Endodermal cell (in vitro differentiated cells): ENCODE measurements at regions not wholly inside any gene's neighbourhood (a gene's known extent, or its start where the extent isn't known, plus 50 kb on each side); places are given as distances from the start of the nearest gene placed in this dataset.

Source experiments
- DNase-seq: peaks from one replicate; pipeline ENCODE4 v3.0.0-alpha.2; 2017
- H3K27ac ChIP-seq: 2 replicates; pipeline ENCODE4 v1.5.1; 2013; ENCODE audit warnings: mild to moderate bottlenecking, low read depth, low read length, moderate library complexity
- H3K27me3 ChIP-seq: 2 replicates; pipeline ENCODE4 v1.6.1; 2013; ENCODE audit warnings: mild to moderate bottlenecking, low read length, moderate library complexity; ENCODE audit not compliant: insufficient read depth, control insufficient read depth, poor library complexity, severe bottlenecking
- H3K36me3 ChIP-seq: 2 replicates; pipeline ENCODE4 v1.7.0; 2013; ENCODE audit warnings: mild to moderate bottlenecking, low read length, moderate library complexity; ENCODE audit not compliant: control insufficient read depth, insufficient read depth
- H3K4me1 ChIP-seq: one replicate; pipeline ENCODE4 v1.7.0; 2013; ENCODE audit warnings: low read length; ENCODE audit not compliant: control insufficient read depth, insufficient read depth
- H3K4me3 ChIP-seq: 2 replicates; pipeline ENCODE4 v1.5.1; 2013; ENCODE audit warnings: mild to moderate bottlenecking, low read length, moderate library complexity
- H3K9ac ChIP-seq: 2 replicates; pipeline ENCODE4 v1.6.1; 2013; ENCODE audit warnings: mild to moderate bottlenecking, low read length, moderate library complexity; ENCODE audit not compliant: poor library complexity, severe bottlenecking; ENCODE audit errors: extremely low read depth
- H3K9me3 ChIP-seq: 2 replicates; pipeline ENCODE4 v1.6.1; 2013; ENCODE audit warnings: mild to moderate bottlenecking, low read length, moderate library complexity; ENCODE audit not compliant: control insufficient read depth
- H3K27ac Mint-ChIP-seq: 2 replicates; pipeline ENCODE4 v1.8.0; 2020; ENCODE audit warnings: mixed read lengths
- H3K27me3 Mint-ChIP-seq: 2 replicates; pipeline ENCODE4 v1.8.0; 2021; ENCODE audit warnings: mild to moderate bottlenecking, mixed read lengths; ENCODE audit not compliant: insufficient read depth
- H3K36me3 Mint-ChIP-seq: 2 replicates; pipeline ENCODE4 v1.8.0; 2020; ENCODE audit warnings: low read depth, mixed read lengths
- H3K4me1 Mint-ChIP-seq: 2 replicates; pipeline ENCODE4 v1.8.0; 2020; ENCODE audit warnings: mixed read lengths
- H3K4me3 Mint-ChIP-seq: 2 replicates; pipeline ENCODE4 v1.8.0; 2020; ENCODE audit warnings: mild to moderate bottlenecking, moderate library complexity, mixed read lengths
- H3K9me3 Mint-ChIP-seq: 2 replicates; pipeline ENCODE4 v1.8.0; 2020; ENCODE audit warnings: mild to moderate bottlenecking, mixed read lengths
- WGBS, 2 experiments: methylation state at CpG; one replicate each; pipeline versions ENCODE4 v1.1.5 to v1.1.7; 2013; ENCODE audit warnings: missing lambda C conversion rate in 2 of 2, mixed read lengths in 1 of 2; ENCODE audit not compliant: insufficient coverage in 1 of 2, insufficient read length in 1 of 2; 5-methylcytosine and 5-hydroxymethylcytosine counted together
- TF ChIP-seq, protein P1 (sequence below): fragments of 200-600 bp; sonication (generic); conservative IDR thresholded peaks from 2 replicates; pipeline ENCODE4 v1.5.0; 2021; ENCODE audit warnings: antibody characterized with exemption, mild to moderate bottlenecking

DNA sequence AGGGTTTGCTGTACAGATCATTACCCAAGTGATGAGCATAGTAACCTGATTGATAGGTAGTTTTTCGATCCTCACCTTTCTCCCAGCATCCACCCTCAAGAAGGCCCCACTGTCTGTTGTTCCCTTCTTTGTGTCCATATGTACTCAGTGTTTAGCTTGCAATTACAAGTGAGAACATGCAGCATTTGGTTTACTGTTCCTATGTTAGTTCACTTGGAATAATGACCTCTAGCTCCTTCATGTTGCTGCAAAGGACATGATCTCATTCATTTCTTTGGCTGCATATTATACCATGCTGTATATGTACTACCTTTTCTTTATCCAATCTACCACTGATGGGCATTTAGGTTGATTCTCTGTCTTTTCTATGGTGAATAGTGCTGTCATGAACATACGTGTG, 181.6 kb upstream of the FOXG1 start:
- peaks cover 2% of the 10 kb centered on the region for H3K27me3 Mint-ChIP-seq

GRCh38 chr14:28589792-28590191, 176.8 kb upstream of the FOXG1 start:
- no peak overlapping the region for H3K4me3 ChIP-seq
- no peaks in the 10 kb centered on the region for H3K27me3 ChIP-seq
- Mint-ChIP-seq H3K9me3 (no peaks in the 10 kb centered on the region), H3K36me3 (no peaks in the 10 kb centered on the region), H3K4me1 (no peaks in the 10 kb centered on the region), H3K4me3 (no peak overlapping the region), H3K27ac (no peak overlapping the region), H3K27me3 (no peaks in the 10 kb centered on the region)
- WGBS, 2 experiments, result 84 to 100% methylated on average over 1 of the region's 1 CpG
- H3K4me1 ChIP-seq, result no peaks in the 10 kb centered on the region
- no peak overlapping the region for H3K27ac ChIP-seq
- no peak for DNase-seq
- no peaks in the 10 kb centered on the region for H3K9me3 ChIP-seq
- no peak overlapping the region for H3K9ac ChIP-seq
- TF ChIP-seq, protein P1, sequence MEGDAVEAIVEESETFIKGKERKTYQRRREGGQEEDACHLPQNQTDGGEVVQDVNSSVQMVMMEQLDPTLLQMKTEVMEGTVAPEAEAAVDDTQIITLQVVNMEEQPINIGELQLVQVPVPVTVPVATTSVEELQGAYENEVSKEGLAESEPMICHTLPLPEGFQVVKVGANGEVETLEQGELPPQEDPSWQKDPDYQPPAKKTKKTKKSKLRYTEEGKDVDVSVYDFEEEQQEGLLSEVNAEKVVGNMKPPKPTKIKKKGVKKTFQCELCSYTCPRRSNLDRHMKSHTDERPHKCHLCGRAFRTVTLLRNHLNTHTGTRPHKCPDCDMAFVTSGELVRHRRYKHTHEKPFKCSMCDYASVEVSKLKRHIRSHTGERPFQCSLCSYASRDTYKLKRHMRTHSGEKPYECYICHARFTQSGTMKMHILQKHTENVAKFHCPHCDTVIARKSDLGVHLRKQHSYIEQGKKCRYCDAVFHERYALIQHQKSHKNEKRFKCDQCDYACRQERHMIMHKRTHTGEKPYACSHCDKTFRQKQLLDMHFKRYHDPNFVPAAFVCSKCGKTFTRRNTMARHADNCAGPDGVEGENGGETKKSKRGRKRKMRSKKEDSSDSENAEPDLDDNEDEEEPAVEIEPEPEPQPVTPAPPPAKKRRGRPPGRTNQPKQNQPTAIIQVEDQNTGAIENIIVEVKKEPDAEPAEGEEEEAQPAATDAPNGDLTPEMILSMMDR, result no peak
- no peaks in the 10 kb centered on the region for H3K36me3 ChIP-seq

More for the DNA sequence above, 181.6 kb upstream of the FOXG1 start:
- Histone ChIP-seq H3K9me3 (no peaks in the 10 kb centered on the region), H3K9ac (no peak overlapping the region), H3K4me3 (no peak overlapping the region), H3K4me1 (no peaks in the 10 kb centered on the region), H3K27me3 (no peaks in the 10 kb centered on the region), H3K36me3 (no peaks in the 10 kb centered on the region), H3K27ac (no peak overlapping the region)
- H3K4me1 Mint-ChIP-seq, result no peaks in the 10 kb centered on the region
- DNase-seq, result no peak
- H3K4me3 Mint-ChIP-seq, result no peak overlapping the region
- TF ChIP-seq, protein P1, result no peak
- no peaks in the 10 kb centered on the region for H3K36me3 Mint-ChIP-seq
- H3K27ac Mint-ChIP-seq, result no peak overlapping the region
- 83 to 100% methylated on average over 1 of the region's 2 CpGs for WGBS, 2 experiments
- no peaks in the 10 kb centered on the region for H3K9me3 Mint-ChIP-seq

- H3K9me3 Mint-ChIP-seq, result no peaks in the 10 kb centered on the region
- Histone ChIP-seq H3K4me3 (no peak overlapping the region), H3K9ac (no peak overlapping the region), H3K4me1 (no peaks in the 10 kb centered on the region), H3K36me3 (no peaks in the 10 kb centered on the region), H3K9me3 (no peaks in the 10 kb centered on the region), H3K27me3 (no peaks in the 10 kb centered on the region), H3K27ac (no peak overlapping the region)
- no peaks in the 10 kb centered on the region for H3K36me3 Mint-ChIP-seq
- no peak for DNase-seq
- H3K27ac Mint-ChIP-seq, result no peak overlapping the region
- H3K4me3 Mint-ChIP-seq, result no peak overlapping the region
- H3K4me1 Mint-ChIP-seq, result no peaks in the 10 kb centered on the region
- no peaks in the 10 kb centered on the region for H3K27me3 Mint-ChIP-seq
- TF ChIP-seq, protein P1, result no peak
Measured at GRCh38 chr14:28596391-28596790, 170.2 kb upstream of the FOXG1 start.
